Endothelial cell of umbilical vein (primary cell): ENCODE measurements at regions not wholly inside any gene's neighbourhood (a gene's known extent, or its start where the extent isn't known, plus 50 kb on each side); places are given as distances from the start of the nearest gene placed in this dataset.

ENCODE experiments used
- BruUV-seq: library from RNA; stranded (reverse); fragments of 400-500 nt; replicated peaks from 2 replicates; lab custom pipeline; 2021; lab: Mats Ljungman, UMichigan
- CTCF ChIA-PET: fragments of 300-600, 350-600 bp; sonication (Branson Sonifier 250); formaldehyde crosslinking; loops from one replicate; lab custom pipeline; 2021; ENCODE audit warnings: antibody characterized with exemption, inconsistent platforms; lab: Charles Lee
- POLR2A ChIA-PET: fragments of 300-600, 350-600 bp; sonication (Branson Sonifier 250); formaldehyde crosslinking; loops from one replicate; lab custom pipeline; 2021; ENCODE audit warnings: antibody characterized with exemption, inconsistent platforms; lab: Charles Lee
- DNase-seq: peaks from one replicate; pipeline ENCODE4 v3.0.0-alpha.2; 2011; ENCODE audit warnings: low read depth, low spot score
- FAIRE-seq: peaks from 2 replicates; lab custom pipeline; 2011; peaks lifted over from hg19 to GRCh38; lab: Jason Lieb, UNC
- H2AFZ ChIP-seq: 2 replicates; pipeline ENCODE4 v1.6.0; 2012; ENCODE audit warnings: low read depth, low read length, control low read depth, inconsistent platforms
- H3K27ac ChIP-seq: 2 replicates; pipeline ENCODE4 v1.5.1; 2011; ENCODE audit warnings: low read depth, mild to moderate bottlenecking, control low read depth, low read length, moderate library complexity; ENCODE audit not compliant: insufficient read depth
- H3K27me3 ChIP-seq, 2 experiments: 2 replicates each; pipeline versions ENCODE4 v1.6.0 to v1.6.1; 2011; ENCODE audit warnings: low read length in 2 of 2, mixed read lengths in 1 of 2; ENCODE audit not compliant: control insufficient read depth in 2 of 2, insufficient read depth in 2 of 2
- H3K36me3 ChIP-seq, 2 experiments: 2 replicates in 1 of 2; 3 replicates in 1 of 2; pipeline ENCODE4 v1.5.1; 2011; ENCODE audit warnings: low read length in 2 of 2, mild to moderate bottlenecking in 1 of 2, moderate library complexity in 1 of 2; ENCODE audit not compliant: control insufficient read depth in 2 of 2, insufficient read depth in 2 of 2; ENCODE audit errors: extremely low read depth in 1 of 2
- H3K4me1 ChIP-seq: 3 replicates; pipeline ENCODE4 v1.5.1; 2011; ENCODE audit warnings: mild to moderate bottlenecking, low read length; ENCODE audit not compliant: control insufficient read depth, insufficient read depth; ENCODE audit errors: extremely low read depth
- H3K4me2 ChIP-seq: 2 replicates; pipeline ENCODE4 v1.6.1; 2011; ENCODE audit warnings: low read length, control low read depth, mixed read lengths; ENCODE audit not compliant: insufficient read depth
- H3K4me3 ChIP-seq, 3 experiments: fragments of 200-600 bp in 1 of 3; sonication (generic), shearing (Covaris generic) in 1 of 3; replicated peaks in 1 of 3; 2 replicates each; pipeline ENCODE4 v1.5.1; 2011 to 2016; ENCODE audit warnings: control low read depth in 3 of 3, low read length in 3 of 3, mild to moderate bottlenecking in 2 of 3, inconsistent platforms in 1 of 3, low read depth in 1 of 3, moderate library complexity in 1 of 3; ENCODE audit not compliant: insufficient read depth in 1 of 3
- H3K79me2 ChIP-seq: 2 replicates; pipeline ENCODE4 v1.6.0; 2012; ENCODE audit warnings: low read length, inconsistent platforms; ENCODE audit not compliant: control insufficient read depth, insufficient read depth
- H3K9ac ChIP-seq: replicated peaks from 2 replicates; pipeline ENCODE3; 2011; ENCODE audit warnings: low read length, control low read depth; ENCODE audit not compliant: insufficient read depth; ENCODE audit errors: extremely low read depth
- H3K9me1 ChIP-seq: replicated peaks from 3 replicates; pipeline ENCODE4 v1.6.0; 2011; ENCODE audit warnings: mild to moderate bottlenecking, low read length; ENCODE audit not compliant: control insufficient read depth, insufficient read depth; ENCODE audit errors: extremely low read depth
- H3K9me3 ChIP-seq: replicated peaks from 2 replicates; pipeline ENCODE4 v1.5.1; 2012; ENCODE audit warnings: low read length, inconsistent platforms; ENCODE audit not compliant: control insufficient read depth, insufficient read depth
- H4K20me1 ChIP-seq: replicated peaks from 2 replicates; pipeline ENCODE3; 2011; ENCODE audit warnings: mild to moderate bottlenecking, low read length; ENCODE audit not compliant: control insufficient read depth, insufficient read depth; ENCODE audit errors: extremely low read depth
- CTCF ChIP-seq, 2 donors: IDR thresholded peaks; 1 replicate in 1 of 2; 2 replicates in 1 of 2; pipeline ENCODE4 v1.5.1; 2011; ENCODE audit warnings: low read length in 2 of 2, mild to moderate bottlenecking in 2 of 2, moderate library complexity in 2 of 2, control low read depth in 1 of 2, inconsistent platforms in 1 of 2, low read depth in 1 of 2; ENCODE audit not compliant: insufficient read depth in 1 of 2; ENCODE audit errors: extremely low read depth in 1 of 2
- EZH2 ChIP-seq: IDR thresholded peaks from 2 replicates; pipeline ENCODE4 v1.6.1; 2012; ENCODE audit warnings: borderline replicate concordance, low read depth, mild to moderate bottlenecking, moderate library complexity, low read length, inconsistent platforms; ENCODE audit not compliant: severe bottlenecking
- FOS ChIP-seq: IDR thresholded peaks from 2 replicates; pipeline ENCODE4 v1.6.1; 2011; ENCODE audit warnings: mild to moderate bottlenecking, low read length, moderate library complexity, borderline replicate concordance; ENCODE audit not compliant: insufficient read depth
- GATA2 ChIP-seq: IDR thresholded peaks from 2 replicates; pipeline ENCODE4 v1.7.0; 2011; ENCODE audit warnings: low read depth, mild to moderate bottlenecking, moderate library complexity, mixed read lengths, low read length; ENCODE audit not compliant: insufficient read length, insufficient read depth
- JUN ChIP-seq: IDR thresholded peaks from 2 replicates; pipeline ENCODE4 v1.6.1; 2011; ENCODE audit warnings: borderline replicate concordance, low read depth; ENCODE audit not compliant: insufficient read length, insufficient read depth
- MYC ChIP-seq: IDR thresholded peaks from one replicate; pipeline ENCODE4 v1.6.1; 2011; ENCODE audit warnings: mild to moderate bottlenecking, low read depth, low read length
- POLR2A ChIP-seq: IDR thresholded peaks from 2 replicates; pipeline ENCODE4 v1.6.1; 2012; ENCODE audit warnings: low read depth, mild to moderate bottlenecking, control low read depth, low read length
- POLR2AphosphoS5 ChIP-seq: IDR thresholded peaks from 2 replicates; pipeline ENCODE4 v1.6.1; 2012; ENCODE audit warnings: low read depth, mild to moderate bottlenecking, control low read depth, low read length, moderate library complexity; ENCODE audit not compliant: insufficient read depth
- dilution Hi-C: fragments of 300-500 bp; cut with MboI; formaldehyde crosslinking; loops from one replicate; pipeline ENCODE4 v1.15.0; 2019; ENCODE audit warnings: low sequenced_read_pairs; ENCODE audit not compliant: extremely low pct_ligation_motif_present
- intact Hi-C: fragments of 100-400 bp; cut with micrococcal nuclease; formaldehyde crosslinking; loops from one replicate; pipeline ENCODE4 v1.10.0; 2022
- TF ChIP-seq, protein P1 (sequence below): IDR thresholded peaks from 2 replicates; pipeline ENCODE4 v1.6.1; 2011; ENCODE audit not compliant: insufficient read depth, insufficient read length

- no peak for TF ChIP-seq GATA2
- no peak for TF ChIP-seq JUN
- TF ChIP-seq CTCF (IDR thresholded peaks at IDR 0.05; ENCODE audit: extremely low read depth in 1 of 2, insufficient read depth in 1 of 2, low read depth in 1 of 2, low read length in 2 of 2) = no peak
- no peak for TF ChIP-seq EZH2
- TF ChIP-seq, protein P1, sequence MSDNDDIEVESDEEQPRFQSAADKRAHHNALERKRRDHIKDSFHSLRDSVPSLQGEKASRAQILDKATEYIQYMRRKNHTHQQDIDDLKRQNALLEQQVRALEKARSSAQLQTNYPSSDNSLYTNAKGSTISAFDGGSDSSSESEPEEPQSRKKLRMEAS = no peak
- TF ChIP-seq MYC = no peak
- TF ChIP-seq POLR2A = no peak
- TF ChIP-seq POLR2AphosphoS5 = no peak
- TF ChIP-seq FOS = no peak
- H3K9me3 ChIP-seq = peaks cover 4% of the 10 kb centered on the region
- no peaks in the 10 kb centered on the region for H3K9me1 ChIP-seq
- no peaks in the 10 kb centered on the region for H3K4me1 ChIP-seq
- H4K20me1 ChIP-seq = no peaks in the 10 kb centered on the region
- H3K4me3 ChIP-seq = no peak overlapping the region
- no peak for FAIRE-seq
- no peak overlapping the region for H3K9ac ChIP-seq
- no peak overlapping the region for H3K27ac ChIP-seq
- intact Hi-C loops = no loop called here
- no peaks in the 10 kb centered on the region for H3K79me2 ChIP-seq
- no TSS peak for BruUV-seq
- H2AFZ ChIP-seq = no peak overlapping the region
- dilution Hi-C loops = no loop called here
- H3K27me3 ChIP-seq = no peaks in the 10 kb centered on the region
- H3K36me3 ChIP-seq = no peaks in the 10 kb centered on the region
- POLR2A ChIA-PET = no interaction called here
- DNase-seq = no peak
- H3K4me2 ChIP-seq = no peak overlapping the region
- CTCF ChIA-PET = no interaction called here
Measured at GRCh38 chr10:1911771-1912170, 174.4 kb upstream of the ADARB2 start.
